IPS-18a (cell line): ENCODE measurements at regions not wholly inside any gene's neighbourhood (a gene's known extent, or its start where the extent isn't known, plus 50 kb on each side); places are given as distances from the start of the nearest gene placed in this dataset.
"Not testable (repeated sequence)": the region's sequence is repeated elsewhere in the genome, so short reads cannot be mapped to it uniquely, and the experiment has no call there.

Source experiments
- H3K27ac ChIP-seq: one replicate; pipeline ENCODE4 v1.5.1; 2013; ENCODE audit warnings: low read length
- H3K27me3 ChIP-seq: one replicate; pipeline ENCODE4 v1.6.1; 2013; ENCODE audit warnings: mild to moderate bottlenecking, low read length; ENCODE audit not compliant: control insufficient read depth, insufficient read depth
- H3K36me3 ChIP-seq: one replicate; pipeline ENCODE4 v1.6.1; 2013; ENCODE audit warnings: low read depth, low read length; ENCODE audit not compliant: control insufficient read depth
- H3K4me1 ChIP-seq: one replicate; pipeline ENCODE4 v1.6.1; 2013; ENCODE audit warnings: low read depth, low read length; ENCODE audit not compliant: control insufficient read depth
- H3K4me3 ChIP-seq: one replicate; pipeline ENCODE4 v1.5.1; 2013; ENCODE audit warnings: low read length
- H3K9ac ChIP-seq: one replicate; pipeline ENCODE4 v1.6.1; 2013; ENCODE audit warnings: mild to moderate bottlenecking, low read length, moderate library complexity
- H3K9me3 ChIP-seq: one replicate; pipeline ENCODE4 v1.6.1; 2013; ENCODE audit warnings: low read depth, low read length; ENCODE audit not compliant: control insufficient read depth

- H3K36me3 ChIP-seq = no peaks in the 10 kb centered on the region
- H3K27me3 ChIP-seq = no peaks in the 10 kb centered on the region
- H3K27ac ChIP-seq = no peak overlapping the region
- H3K4me1 ChIP-seq = peaks cover 41% of the 10 kb centered on the region
- H3K4me3 ChIP-seq = no peak overlapping the region
- H3K9ac ChIP-seq = no peak overlapping the region
- H3K9me3 ChIP-seq = no peaks in the 10 kb centered on the region
These were observed 601.4 kb upstream of the TLE4 start for GRCh38 chr9:78970375-78970774.

GRCh38 chr9:78971540-78971939, 600.2 kb upstream of the TLE4 start:
- Histone ChIP-seq H3K9ac (no peak overlapping the region), H3K4me1 (peaks cover 52% of the 10 kb centered on the region), H3K27me3 (no peaks in the 10 kb centered on the region), H3K27ac (no peak overlapping the region), H3K9me3 (no peaks in the 10 kb centered on the region), H3K4me3 (no peak overlapping the region), H3K36me3 (no peaks in the 10 kb centered on the region)

- H3K9ac ChIP-seq = no peak overlapping the region
These were observed 599.3 kb upstream of the TLE4 start for GRCh38 chr9:78972303-78972999.

GRCh38 chr9:78973907-78974306, 597.9 kb upstream of the TLE4 start:
- no peak overlapping the region for H3K4me3 ChIP-seq
- H3K9ac ChIP-seq = no peak overlapping the region
- no peak overlapping the region for H3K27ac ChIP-seq
- H3K4me1 ChIP-seq = peaks cover 52% of the 10 kb centered on the region
- H3K9me3 ChIP-seq = no peaks in the 10 kb centered on the region
- no peaks in the 10 kb centered on the region for H3K36me3 ChIP-seq
- H3K27me3 ChIP-seq = no peaks in the 10 kb centered on the region

More at GRCh38 chr9:78972303-78972999, 599.3 kb upstream of the TLE4 start:
- Histone ChIP-seq H3K4me1 (peaks cover 52% of the 10 kb centered on the region), H3K27me3 (no peaks in the 10 kb centered on the region), H3K9me3 (no peaks in the 10 kb centered on the region), H3K4me3 (peak overlapping the region; percentile 7), H3K27ac (no peak overlapping the region), H3K36me3 (no peaks in the 10 kb centered on the region)

GRCh38 chr9:78982849-78983248, 588.9 kb upstream of the TLE4 start:
- Histone ChIP-seq H3K36me3 (no peaks in the 10 kb centered on the region), H3K9me3 (no peaks in the 10 kb centered on the region), H3K27me3 (no peaks in the 10 kb centered on the region), H3K4me1 (peaks cover 8% of the 10 kb centered on the region), H3K27ac (no peak overlapping the region), H3K9ac (no peak overlapping the region), H3K4me3 (no peak overlapping the region)

GRCh38 chr9:78985084-78985738, 586.6 kb upstream of the TLE4 start:
- peaks cover 8% of the 10 kb centered on the region for H3K4me1 ChIP-seq
- H3K27ac ChIP-seq = no peak overlapping the region
- no peak overlapping the region for H3K4me3 ChIP-seq
- H3K36me3 ChIP-seq = no peaks in the 10 kb centered on the region
- H3K27me3 ChIP-seq = no peaks in the 10 kb centered on the region
- H3K9ac ChIP-seq = no peak overlapping the region
- no peaks in the 10 kb centered on the region for H3K9me3 ChIP-seq

GRCh38 chr9:78986446-78986845, 585.3 kb upstream of the TLE4 start:
- no peaks in the 10 kb centered on the region for H3K9me3 ChIP-seq
- no peaks in the 10 kb centered on the region for H3K36me3 ChIP-seq

GRCh38 chr9:78989031-78989658, 582.6 kb upstream of the TLE4 start:
- Histone ChIP-seq H3K9ac (no peak overlapping the region), H3K4me1 (peaks cover 8% of the 10 kb centered on the region), H3K27me3 (no peaks in the 10 kb centered on the region), H3K27ac (no peak overlapping the region), H3K9me3 (no peaks in the 10 kb centered on the region), H3K4me3 (no peak overlapping the region), H3K36me3 (no peaks in the 10 kb centered on the region)

More at GRCh38 chr9:78986446-78986845, 585.3 kb upstream of the TLE4 start:
- H3K27me3 ChIP-seq = no peaks in the 10 kb centered on the region
- no peak overlapping the region for H3K9ac ChIP-seq
- no peak overlapping the region for H3K4me3 ChIP-seq
- no peak overlapping the region for H3K27ac ChIP-seq
- peaks cover 8% of the 10 kb centered on the region for H3K4me1 ChIP-seq

GRCh38 chr9:78994471-78994870, 577.3 kb upstream of the TLE4 start:
- Histone ChIP-seq H3K4me1 (no peaks in the 10 kb centered on the region), H3K9ac (no peak overlapping the region), H3K27ac (no peak overlapping the region), H3K4me3 (no peak overlapping the region), H3K36me3 (no peaks in the 10 kb centered on the region), H3K9me3 (no peaks in the 10 kb centered on the region), H3K27me3 (no peaks in the 10 kb centered on the region)

GRCh38 chr9:78994974-78995373, 576.8 kb upstream of the TLE4 start:
- H3K9me3 ChIP-seq, H3K4me1 ChIP-seq, H3K4me3 ChIP-seq, H3K27me3 ChIP-seq, H3K36me3 ChIP-seq, H3K9ac ChIP-seq, H3K27ac ChIP-seq: not testable (repeated sequence)

- Histone ChIP-seq H3K9me3 (no peaks in the 10 kb centered on the region), H3K4me3 (no peak overlapping the region), H3K9ac (no peak overlapping the region), H3K36me3 (no peaks in the 10 kb centered on the region), H3K4me1 (no peaks in the 10 kb centered on the region), H3K27ac (no peak overlapping the region), H3K27me3 (no peaks in the 10 kb centered on the region)
These were observed 574.5 kb upstream of the TLE4 start for GRCh38 chr9:78997296-78997695.
